ENCODE measurements at regions not wholly inside any gene's neighbourhood (a gene's known extent, or its start where the extent isn't known, plus 50 kb on each side); places are given as distances from the start of the nearest gene placed in this dataset.

GRCh38 chr4:176492646-176493302 is 173.0 kb downstream of the SPCS3 start:
- H3K27me3 ChIP-seq, result no peaks in the 10 kb centered on the region
- H3K36me3 ChIP-seq, result no peaks in the 10 kb centered on the region
- H3K27ac ChIP-seq, result peak overlapping the region in 1 of 4 donors; percentile 10
- no peak overlapping the region for H3K4me3 ChIP-seq
- TF ChIP-seq EP300 (IDR thresholded peaks at IDR 0.05), result no peak
- 4 to 6% methylated on average over 2 of the region's 2 CpGs for WGBS, 2 donors (ENCODE audit: low coverage in 1 of 2)
- no peaks in the 10 kb centered on the region for H3K9me3 ChIP-seq
- no peak for ATAC-seq
- H3K4me1 ChIP-seq, result no peaks in the 10 kb centered on the region

GRCh38 chr4:176498617-176499256 is 179.0 kb downstream of the SPCS3 start:
- 37 to 48% methylated on average over 4 of the region's 4 CpGs for WGBS, 2 donors (ENCODE audit: low coverage in 1 of 2)
- Histone ChIP-seq H3K27ac (no peak overlapping the region), H3K4me1 (peaks cover 0 to 6% (median 0%) of the 10 kb centered on the region in 3 donors), H3K4me3 (no peak overlapping the region), H3K36me3 (no peaks in the 10 kb centered on the region), H3K9me3 (no peaks in the 10 kb centered on the region), H3K27me3 (no peaks in the 10 kb centered on the region)
- TF ChIP-seq EP300 (IDR thresholded peaks at IDR 0.05) (no peak), POLR2A (IDR thresholded peaks at IDR 0.05) (no peak), CTCF (IDR thresholded peaks at IDR 0.05) (no peak), POLR2AphosphoS5 (IDR thresholded peaks at IDR 0.05) (no peak)
- no peak for ATAC-seq

GRCh38 chr4:176499518-176499917 is 179.8 kb downstream of the SPCS3 start:
- no peak for ATAC-seq

GRCh38 chr4:176500894-176501293 is 181.1 kb downstream of the SPCS3 start:
- ATAC-seq, result no peak
- Histone ChIP-seq H3K4me1 (peaks cover 0 to 6% (median 0%) of the 10 kb centered on the region in 3 donors), H3K27ac (no peak overlapping the region), H3K4me3 (no peak overlapping the region), H3K9me3 (no peaks in the 10 kb centered on the region), H3K27me3 (no peaks in the 10 kb centered on the region), H3K36me3 (no peaks in the 10 kb centered on the region)
- 67 to 80% methylated on average over 1 of the region's 1 CpG for WGBS, 2 donors (ENCODE audit: low coverage in 1 of 2)
- TF ChIP-seq CTCF (IDR thresholded peaks at IDR 0.05), result no peak
- TF ChIP-seq EP300 (IDR thresholded peaks at IDR 0.05), result no peak
- no peak for TF ChIP-seq POLR2AphosphoS5 (IDR thresholded peaks at IDR 0.05)
- no peak for TF ChIP-seq POLR2A (IDR thresholded peaks at IDR 0.05)

More at GRCh38 chr4:176499518-176499917, 179.8 kb downstream of the SPCS3 start:
- Histone ChIP-seq H3K27me3 (no peaks in the 10 kb centered on the region), H3K4me3 (no peak overlapping the region), H3K36me3 (no peaks in the 10 kb centered on the region), H3K9me3 (no peaks in the 10 kb centered on the region), H3K4me1 (peaks cover 0 to 6% (median 0%) of the 10 kb centered on the region in 3 donors), H3K27ac (no peak overlapping the region)
- 52 to 57% methylated on average over 2 of the region's 2 CpGs for WGBS, 2 donors (ENCODE audit: low coverage in 1 of 2)
- TF ChIP-seq POLR2AphosphoS5 (IDR thresholded peaks at IDR 0.05) (no peak), POLR2A (IDR thresholded peaks at IDR 0.05) (no peak), CTCF (IDR thresholded peaks at IDR 0.05) (no peak), EP300 (IDR thresholded peaks at IDR 0.05) (no peak)

- TF ChIP-seq CTCF (IDR thresholded peaks at IDR 0.05) (no peak), EP300 (IDR thresholded peaks at IDR 0.05) (no peak)
- ATAC-seq, result no peak
- Histone ChIP-seq H3K27ac (no peak overlapping the region), H3K27me3 (no peaks in the 10 kb centered on the region), H3K36me3 (no peaks in the 10 kb centered on the region), H3K9me3 (no peaks in the 10 kb centered on the region), H3K4me1 (peaks cover 0 to 6% (median 0%) of the 10 kb centered on the region in 3 donors), H3K4me3 (no peak overlapping the region)
- 39 to 53% methylated on average over 1 to 2 of the region's 2 CpGs for WGBS, 2 donors (ENCODE audit: low coverage in 1 of 2)
Observed at GRCh38 chr4:176504118-176504517, 184.4 kb downstream of the SPCS3 start.
